ENCODE measurements at regions not wholly inside any gene's neighbourhood (a gene's known extent, or its start where the extent isn't known, plus 50 kb on each side); places are given as distances from the start of the nearest gene placed in this dataset.

GRCh38 chr4:132506568-132506967, 642.5 kb upstream of the PCDH10 start:
- Histone ChIP-seq H3K27ac (ENCODE audit: low read length) (no peak overlapping the region), H3K4me2 (ENCODE audit: low read length) (no peak overlapping the region), H3K79me2 (ENCODE audit: low read length) (no peaks in the 10 kb centered on the region), H3K9ac (ENCODE audit: low read length) (no peak overlapping the region), H3K27me3 (ENCODE audit: low read length) (no peaks in the 10 kb centered on the region), H4K20me1 (ENCODE audit: low read length) (no peaks in the 10 kb centered on the region), H3K4me1 (ENCODE audit: insufficient read depth, low read length) (no peaks in the 10 kb centered on the region), H3K9me3 (ENCODE audit: low read length) (no peaks in the 10 kb centered on the region), H3F3A (ENCODE audit: low read length, unreplicated experiment) (no peaks in the 10 kb centered on the region), H3K4me3 (ENCODE audit: low read length) (no peak overlapping the region), H3K36me3 (ENCODE audit: low read depth, low read length) (no peaks in the 10 kb centered on the region), H3K9me2 (replicated peaks; ENCODE audit: low read length) (no peaks in the 10 kb centered on the region), H2AFZ (ENCODE audit: low read length) (no peak overlapping the region)
- no peak for TF ChIP-seq EZH2phosphoT487 (IDR thresholded peaks at IDR 0.05; ENCODE audit: borderline replicate concordance, low read length)
- TF ChIP-seq CTCF (conservative IDR thresholded peaks at IDR 0.05; ENCODE audit: low read depth, low read length) = no peak
- no peak for TF ChIP-seq EZH2 (IDR thresholded peaks at IDR 0.05; ENCODE audit: low read length, unreplicated experiment)
- intact Hi-C loops (cut with micrococcal nuclease) = no loop called here
- ChIA-PET POLR2A (ENCODE audit: unreplicated experiment) (no interaction called here), CTCF (no interaction called here)
- DNase-seq = no peak
- no TSS peak for BruUV-seq (replicated peaks)
- ATAC-seq = no peak

- intact Hi-C loops (cut with micrococcal nuclease) = no loop called here
- no peaks in the 10 kb centered on the region for H3K27me3 ChIP-seq (ENCODE audit: low read length)
- no peak for DNase-seq
- no peak for ATAC-seq
- no peaks in the 10 kb centered on the region for H3K4me1 ChIP-seq (ENCODE audit: insufficient read depth, low read length)
- no peaks in the 10 kb centered on the region for H3F3A ChIP-seq (ENCODE audit: low read length, unreplicated experiment)
- no peak overlapping the region for H3K27ac ChIP-seq (ENCODE audit: low read length)
- no peak overlapping the region for H3K9ac ChIP-seq (ENCODE audit: low read length)
- no peaks in the 10 kb centered on the region for H3K9me2 ChIP-seq (replicated peaks; ENCODE audit: low read length)
- no peaks in the 10 kb centered on the region for H3K9me3 ChIP-seq (ENCODE audit: low read length)
- no peaks in the 10 kb centered on the region for H4K20me1 ChIP-seq (ENCODE audit: low read length)
- H3K4me2 ChIP-seq (ENCODE audit: low read length) = no peak overlapping the region
- no peak overlapping the region for H3K4me3 ChIP-seq (ENCODE audit: low read length)
- BruUV-seq (replicated peaks) = no TSS peak
- no peak overlapping the region for H2AFZ ChIP-seq (ENCODE audit: low read length)
- no peak for TF ChIP-seq EZH2phosphoT487 (IDR thresholded peaks at IDR 0.05; ENCODE audit: borderline replicate concordance, low read length)
- TF ChIP-seq CTCF (conservative IDR thresholded peaks at IDR 0.05; ENCODE audit: low read depth, low read length) = no peak
- TF ChIP-seq EZH2 (IDR thresholded peaks at IDR 0.05; ENCODE audit: low read length, unreplicated experiment) = no peak
- POLR2A ChIA-PET (ENCODE audit: unreplicated experiment) = no interaction called here
- no peaks in the 10 kb centered on the region for H3K36me3 ChIP-seq (ENCODE audit: low read depth, low read length)
- CTCF ChIA-PET = interaction anchor here (0.6 kb wide), 1 partner anchor 566 kb away, joined by 6 read pairs; no protein-coding TSS in a partner anchor
- no peaks in the 10 kb centered on the region for H3K79me2 ChIP-seq (ENCODE audit: low read length)
Measured at GRCh38 chr4:132513491-132513890, 635.6 kb upstream of the PCDH10 start.

- H3K79me2 ChIP-seq (ENCODE audit: low read length) = no peaks in the 10 kb centered on the region
- no peaks in the 10 kb centered on the region for H3F3A ChIP-seq (ENCODE audit: low read length, unreplicated experiment)
- no peaks in the 10 kb centered on the region for H3K27me3 ChIP-seq (ENCODE audit: low read length)
- no peaks in the 10 kb centered on the region for H3K9me3 ChIP-seq (ENCODE audit: low read length)
- DNase-seq = no peak
- TF ChIP-seq EZH2 (IDR thresholded peaks at IDR 0.05; ENCODE audit: low read length, unreplicated experiment) = no peak
- TF ChIP-seq CTCF (conservative IDR thresholded peaks at IDR 0.05; ENCODE audit: low read depth, low read length) = no peak
- no peak for TF ChIP-seq EZH2phosphoT487 (IDR thresholded peaks at IDR 0.05; ENCODE audit: borderline replicate concordance, low read length)
- H4K20me1 ChIP-seq (ENCODE audit: low read length) = no peaks in the 10 kb centered on the region
- H3K36me3 ChIP-seq (ENCODE audit: low read depth, low read length) = no peaks in the 10 kb centered on the region
- no peak for ATAC-seq
- no TSS peak for BruUV-seq (replicated peaks)
- CTCF ChIA-PET = no interaction called here
- H3K9me2 ChIP-seq (replicated peaks; ENCODE audit: low read length) = no peaks in the 10 kb centered on the region
- intact Hi-C loops (cut with micrococcal nuclease) = no loop called here
- H2AFZ ChIP-seq (ENCODE audit: low read length) = no peak overlapping the region
- H3K4me2 ChIP-seq (ENCODE audit: low read length) = no peak overlapping the region
- H3K4me1 ChIP-seq (ENCODE audit: insufficient read depth, low read length) = no peaks in the 10 kb centered on the region
- H3K4me3 ChIP-seq (ENCODE audit: low read length) = no peak overlapping the region
- H3K27ac ChIP-seq (ENCODE audit: low read length) = no peak overlapping the region
- POLR2A ChIA-PET (ENCODE audit: unreplicated experiment) = no interaction called here
- no peak overlapping the region for H3K9ac ChIP-seq (ENCODE audit: low read length)
Measured at GRCh38 chr4:132526652-132527051, 622.4 kb upstream of the PCDH10 start.
